NCI-H526 treated with DMSO at 0.1 percent for 48 hours (cell line): ENCODE measurements at regions not wholly inside any gene's neighbourhood (a gene's known extent, or its start where the extent isn't known, plus 50 kb on each side); places are given as distances from the start of the nearest gene placed in this dataset.
"Not testable (repeated sequence)": the region's sequence is repeated elsewhere in the genome, so short reads cannot be mapped to it uniquely, and the experiment has no call there.

Source experiments
- DNase-seq: peaks from one replicate; lab custom pipeline; 2025; lab: John Stamatoyannopoulos, UW

DNA sequence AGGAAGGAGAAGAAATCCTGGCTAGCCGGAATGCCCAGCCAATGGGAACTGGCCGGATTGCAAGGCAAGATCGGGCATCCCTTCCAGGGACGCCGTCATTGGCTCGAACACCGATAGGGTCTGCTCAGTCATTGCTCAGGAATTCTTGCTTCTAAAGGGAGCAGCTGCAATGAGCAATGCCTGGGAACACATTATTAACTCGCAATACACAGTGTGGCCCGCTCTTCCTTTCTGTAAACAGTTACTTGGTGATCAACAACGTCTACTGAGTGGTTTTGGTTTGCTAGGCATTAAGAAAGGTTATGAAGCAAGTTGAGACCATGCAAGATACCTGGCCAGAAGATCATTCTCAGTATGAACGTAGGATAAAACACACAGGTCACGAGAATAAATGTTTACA is 165.4 kb upstream of the CITED2 start:
- DNase-seq = no peak

- DNase-seq = no peak
Measured at GRCh38 chr6:139538366-139538765, 163.9 kb upstream of the CITED2 start.

GRCh38 chr6:139536751-139537617 is 162.5 kb upstream of the CITED2 start:
- peak; percentile 86 for DNase-seq

DNA sequence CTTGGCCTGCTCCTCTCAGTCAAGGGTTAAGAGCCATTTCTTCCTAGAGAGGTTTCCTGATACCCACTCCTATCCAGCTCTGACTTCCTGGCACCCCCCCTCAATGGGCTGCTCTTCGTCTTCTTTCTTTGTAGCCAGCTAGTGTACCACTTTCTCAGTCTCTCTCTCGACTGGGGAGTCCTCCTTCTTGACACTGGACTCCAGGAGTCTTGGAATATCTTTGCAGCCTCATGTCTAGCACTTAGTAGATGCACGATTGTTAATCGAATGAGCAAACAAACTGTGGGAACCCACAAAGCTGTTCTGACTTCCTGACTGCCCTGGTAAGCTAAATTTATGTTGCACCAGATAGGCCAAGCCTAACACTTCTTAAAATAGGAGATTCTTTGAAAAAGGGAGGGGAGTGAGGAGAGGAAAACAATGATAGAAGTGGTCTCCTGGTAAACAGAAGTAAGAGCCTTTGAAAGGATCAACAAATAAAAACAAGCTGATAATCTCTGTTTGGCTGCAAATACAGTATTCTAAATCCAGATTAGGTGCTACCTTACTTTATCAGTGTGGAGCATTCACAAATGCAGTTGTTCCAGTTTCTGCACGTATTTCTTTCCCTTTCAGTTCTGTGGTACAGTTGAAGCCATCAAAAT is 160.1 kb upstream of the CITED2 start:
- no peak for DNase-seq

DNA sequence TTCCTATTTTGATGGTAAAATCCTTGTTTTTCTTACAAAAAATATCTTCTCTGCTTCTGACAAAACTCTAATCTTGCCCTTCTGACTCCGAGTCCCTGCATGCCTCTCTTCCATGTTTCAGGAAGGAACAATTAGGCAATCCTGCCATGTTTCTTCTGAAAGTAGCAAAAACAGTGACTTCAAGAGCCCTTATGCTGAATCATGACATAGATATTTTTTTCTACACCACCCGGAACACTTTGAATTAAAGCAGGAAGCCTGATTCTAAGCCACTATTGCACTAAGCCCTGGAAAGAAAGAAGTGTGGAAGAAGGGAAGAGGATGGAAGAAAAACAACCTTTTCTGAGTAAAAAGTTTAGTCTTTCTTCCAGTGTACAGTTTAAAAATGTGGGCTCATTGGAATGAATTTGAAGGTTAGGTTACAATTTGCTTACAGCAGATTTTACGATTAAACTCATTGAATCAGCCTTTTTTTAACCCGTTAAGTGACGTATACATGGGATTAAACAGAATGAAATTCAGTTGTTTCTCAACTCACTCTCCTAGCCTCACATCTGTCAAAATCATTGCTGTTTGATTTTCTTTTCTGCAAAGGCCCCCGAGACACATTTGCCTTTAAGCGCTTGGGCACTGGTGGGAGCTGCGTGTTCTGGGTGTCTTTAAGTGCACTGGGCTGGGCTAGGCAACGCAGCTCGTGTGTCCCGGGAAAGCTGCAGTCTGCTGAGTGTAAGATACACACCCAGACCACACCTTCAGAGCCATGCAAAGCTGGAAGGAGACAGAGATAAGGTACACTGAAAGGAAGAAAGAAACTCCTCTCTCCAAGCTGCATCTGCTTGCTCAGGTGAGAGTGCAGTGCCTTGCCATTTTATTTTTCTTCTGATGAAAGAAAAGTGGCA is 159.4 kb upstream of the CITED2 start:
- peak; percentile 64 for DNase-seq

DNA sequence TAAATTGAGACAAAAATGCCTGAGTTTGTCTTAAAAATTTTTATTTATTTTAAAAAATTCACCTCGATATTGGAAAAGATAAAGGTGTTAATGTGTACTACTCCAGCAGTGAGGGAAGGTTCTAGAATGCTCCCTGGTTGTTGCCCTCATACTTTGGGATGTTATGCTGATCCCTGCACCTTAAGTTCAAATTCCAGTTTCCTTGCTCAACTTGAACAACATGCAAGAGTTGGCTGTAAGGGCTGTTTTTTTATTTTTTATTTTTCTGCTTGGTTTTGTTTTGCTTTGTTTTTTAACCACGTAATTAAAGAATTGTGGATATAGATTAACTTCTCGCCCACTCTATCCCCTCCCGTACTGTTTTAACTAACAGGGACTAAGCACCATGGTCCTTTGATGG is 158.7 kb upstream of the CITED2 start:
- DNase-seq = no peak

DNA sequence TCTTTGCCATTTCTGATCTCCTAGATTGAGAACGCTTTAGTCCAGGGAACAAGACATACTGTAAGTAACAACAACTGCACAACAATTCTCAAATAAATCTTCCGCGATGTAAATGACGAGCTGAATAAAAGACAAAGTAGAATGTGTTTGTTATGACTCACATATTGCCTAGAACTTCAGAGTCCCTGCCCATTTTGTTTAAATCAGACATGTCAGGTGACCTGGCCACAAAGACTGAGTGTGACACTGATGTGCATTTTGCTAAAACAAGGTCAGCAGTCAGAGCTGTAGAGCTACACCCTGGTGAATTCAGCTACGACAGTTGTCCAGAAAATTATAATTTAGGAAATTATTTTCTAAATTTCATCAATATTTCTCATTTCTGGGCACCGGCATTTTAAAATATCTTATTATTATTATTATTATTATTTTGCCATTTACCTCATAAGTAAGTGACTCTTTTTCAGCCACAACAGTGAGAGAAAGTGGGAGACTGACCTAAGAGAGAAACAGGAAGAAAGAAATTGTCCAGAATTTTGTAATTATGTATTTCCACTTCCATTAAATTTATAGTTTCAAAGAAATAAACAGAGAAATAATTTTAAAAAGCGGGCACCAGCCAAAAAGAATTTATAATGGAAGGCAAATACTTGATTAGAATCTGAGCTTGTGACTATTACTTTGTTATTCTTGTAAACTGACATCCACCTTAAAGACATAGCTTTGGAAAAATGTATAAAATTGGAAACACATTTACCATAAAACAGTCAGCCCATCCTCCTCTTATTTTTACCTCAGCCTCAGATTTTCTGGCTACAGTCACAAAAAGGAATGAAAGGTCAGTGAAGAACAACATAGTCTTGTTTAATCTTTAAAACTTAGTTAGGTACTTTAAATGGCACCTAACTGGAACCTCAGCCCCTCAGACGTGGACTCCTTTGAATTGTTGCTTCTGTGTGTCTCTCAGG is 157.0 kb upstream of the CITED2 start:
- no peak for DNase-seq

DNA sequence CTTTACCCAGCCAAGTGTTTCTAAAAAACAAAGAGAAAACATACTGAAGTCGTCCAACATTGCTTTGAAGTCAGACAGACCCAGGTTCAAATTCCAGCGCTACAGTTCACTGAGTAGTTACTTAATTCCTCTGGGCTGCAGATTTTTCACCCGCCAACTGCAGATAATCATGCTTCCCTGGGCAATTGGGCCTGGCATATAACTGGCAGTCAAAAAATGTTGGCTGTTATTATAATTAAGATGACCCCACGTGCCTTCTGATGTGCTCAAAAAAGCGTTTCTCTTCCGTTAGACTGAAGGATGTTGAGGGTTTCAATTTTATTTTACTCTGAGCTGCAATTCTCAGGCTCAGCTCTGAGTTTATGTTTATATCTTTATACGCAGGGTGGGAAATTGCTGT is 156.1 kb upstream of the CITED2 start:
- no peak for DNase-seq

- no peak for DNase-seq
Measured at GRCh38 chr6:139529420-139529819, 155.0 kb upstream of the CITED2 start.

DNA sequence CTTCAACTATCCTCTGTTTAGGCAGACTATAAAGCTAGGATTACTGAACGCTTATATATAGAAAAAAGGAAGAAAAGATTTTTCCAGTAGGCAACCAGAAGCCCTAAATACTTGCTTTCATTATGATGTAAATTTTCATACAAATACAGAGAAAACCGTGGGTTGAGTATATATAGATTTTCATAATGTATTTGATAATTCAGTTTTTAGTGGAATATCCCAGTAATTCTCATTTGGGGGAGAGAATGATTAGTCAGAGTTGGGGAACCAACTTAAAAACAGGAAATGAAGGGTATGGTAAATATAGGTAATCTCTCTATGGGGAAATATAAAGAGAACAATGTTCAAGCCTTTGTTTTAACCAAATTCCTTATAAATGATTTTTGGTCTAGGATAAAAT is 154.0 kb upstream of the CITED2 start:
- DNase-seq = no peak

GRCh38 chr6:139525415-139525814 is 151.0 kb upstream of the CITED2 start:
- no peak for DNase-seq

DNA sequence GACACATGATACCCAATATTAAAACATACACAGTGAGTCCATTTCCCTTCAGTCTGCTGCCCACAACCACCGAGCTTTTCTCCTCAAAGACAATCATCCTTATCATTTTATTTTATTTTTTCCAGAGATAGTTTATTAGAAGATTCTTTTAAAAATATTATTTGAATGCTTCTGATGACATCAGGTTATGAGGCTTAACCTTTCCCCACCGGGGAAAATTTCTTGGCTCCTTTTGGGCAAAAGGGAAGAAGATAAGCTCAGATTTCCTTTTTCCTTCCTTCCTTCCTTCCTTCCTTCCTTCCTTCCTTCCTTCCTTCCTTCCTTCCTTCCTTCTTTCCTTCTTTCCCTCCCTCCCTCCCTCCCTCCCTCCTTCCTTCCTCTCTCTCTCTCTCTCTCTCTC is 149.5 kb upstream of the CITED2 start:
- DNase-seq = no peak

- no peak for DNase-seq
Measured at GRCh38 chr6:139522511-139523220, 148.2 kb upstream of the CITED2 start.

GRCh38 chr6:139521338-139521737 is 146.9 kb upstream of the CITED2 start:
- no peak for DNase-seq

DNA sequence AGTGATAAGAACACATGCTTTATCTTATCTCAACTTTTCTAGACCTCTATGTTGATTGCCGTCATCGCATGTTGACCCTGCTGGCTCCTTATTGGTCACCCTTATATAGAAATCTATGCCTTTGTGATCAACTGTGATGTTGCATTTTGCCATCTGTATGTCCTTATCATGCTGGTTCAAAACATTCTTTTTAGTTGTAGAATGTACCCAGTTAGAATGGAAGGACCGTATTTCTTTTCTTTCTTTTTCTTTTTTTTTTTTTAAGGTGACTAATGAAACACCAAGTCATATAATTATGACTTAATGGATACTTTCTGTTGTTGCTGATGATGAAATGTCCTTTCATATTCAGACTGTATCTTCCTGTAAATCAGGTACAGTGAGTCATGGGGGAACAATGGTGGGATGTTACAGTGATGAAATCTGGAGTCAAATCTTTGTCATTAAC is 145.9 kb upstream of the CITED2 start:
- DNase-seq = no peak

GRCh38 chr6:139519571-139520031 is 145.2 kb upstream of the CITED2 start:
- DNase-seq = peak; percentile 20

GRCh38 chr6:139519097-139519496 is 144.6 kb upstream of the CITED2 start:
- no peak for DNase-seq

- no peak for DNase-seq
Measured at GRCh38 chr6:139518556-139519091, 144.2 kb upstream of the CITED2 start.

GRCh38 chr6:139517998-139518555 is 143.6 kb upstream of the CITED2 start:
- not testable (repeated sequence) for DNase-seq

DNA sequence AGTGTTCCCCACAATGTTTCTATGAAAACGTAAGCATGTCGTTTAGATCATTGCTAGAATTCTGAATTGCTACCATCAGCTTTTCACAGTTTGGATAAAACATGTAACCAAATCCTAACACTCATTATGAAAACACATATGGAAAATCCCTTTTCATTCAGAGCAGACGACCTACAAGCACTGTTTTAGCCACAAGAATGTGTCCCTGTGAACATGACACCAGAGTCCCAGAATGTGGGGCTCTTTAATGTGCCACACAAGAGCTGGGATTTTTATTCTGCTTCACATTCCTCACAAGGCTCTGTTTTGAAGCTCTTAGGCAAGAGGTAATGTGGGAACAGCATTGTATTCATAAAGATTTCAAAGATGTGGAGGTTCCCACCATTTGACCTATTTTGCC is 141.1 kb upstream of the CITED2 start:
- DNase-seq = peak; percentile 12
